NCI-H2107 treated with DMSO at 0.1 percent for 48 hours (cell line): ENCODE measurements at regions not wholly inside any gene's neighbourhood (a gene's known extent, or its start where the extent isn't known, plus 50 kb on each side); places are given as distances from the start of the nearest gene placed in this dataset.

Experiments
- DNase-seq: peaks from one replicate; lab custom pipeline; 2025; ENCODE audit not compliant: unreplicated experiment; lab: John Stamatoyannopoulos, UW

GRCh38 chr4:1543561-1543960 lies 137.3 kb upstream of the NKX1-1 start:
- no peak for DNase-seq

DNA sequence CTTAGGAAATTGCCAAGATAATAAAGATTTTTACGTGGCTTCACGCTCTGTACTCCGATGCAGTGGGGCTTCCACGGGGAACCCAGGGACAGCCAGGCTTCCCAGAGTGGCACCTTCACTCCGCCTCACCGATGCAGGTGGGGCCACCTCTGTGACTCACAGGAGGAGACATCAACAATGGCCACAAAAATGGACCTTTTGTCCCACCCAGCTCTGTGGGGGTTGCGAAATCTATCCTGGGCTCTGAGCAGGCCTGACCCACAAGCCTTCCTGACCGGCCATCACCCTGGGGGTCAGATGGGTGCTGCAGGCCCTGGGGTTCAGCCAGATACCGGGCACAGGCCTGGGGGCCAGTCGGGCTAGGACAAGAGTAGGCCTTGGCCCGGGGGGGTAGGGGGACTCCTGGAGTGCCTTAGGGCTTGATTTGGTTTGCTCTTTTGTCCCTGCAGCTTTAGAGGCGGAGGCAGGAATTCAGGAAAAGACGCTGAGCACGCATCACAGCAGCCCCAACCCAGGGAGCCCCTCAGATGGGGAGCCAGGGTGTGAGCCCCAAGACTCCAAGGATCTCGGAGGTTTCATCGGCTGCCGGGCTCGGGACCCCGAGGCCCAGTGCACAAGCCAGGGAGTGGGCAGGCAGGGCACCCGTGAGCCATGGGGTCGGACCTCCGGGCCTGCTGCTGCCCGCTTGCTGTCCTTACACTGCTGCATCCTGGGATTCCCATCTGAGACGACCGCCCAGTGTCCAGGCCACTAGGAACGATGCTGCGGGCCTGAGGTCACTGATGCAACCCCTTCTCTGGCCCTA lies 136.5 kb upstream of the NKX1-1 start:
- no peak for DNase-seq

- no peak for DNase-seq
These were observed 135.9 kb upstream of the NKX1-1 start for GRCh38 chr4:1542226-1542490.

DNA sequence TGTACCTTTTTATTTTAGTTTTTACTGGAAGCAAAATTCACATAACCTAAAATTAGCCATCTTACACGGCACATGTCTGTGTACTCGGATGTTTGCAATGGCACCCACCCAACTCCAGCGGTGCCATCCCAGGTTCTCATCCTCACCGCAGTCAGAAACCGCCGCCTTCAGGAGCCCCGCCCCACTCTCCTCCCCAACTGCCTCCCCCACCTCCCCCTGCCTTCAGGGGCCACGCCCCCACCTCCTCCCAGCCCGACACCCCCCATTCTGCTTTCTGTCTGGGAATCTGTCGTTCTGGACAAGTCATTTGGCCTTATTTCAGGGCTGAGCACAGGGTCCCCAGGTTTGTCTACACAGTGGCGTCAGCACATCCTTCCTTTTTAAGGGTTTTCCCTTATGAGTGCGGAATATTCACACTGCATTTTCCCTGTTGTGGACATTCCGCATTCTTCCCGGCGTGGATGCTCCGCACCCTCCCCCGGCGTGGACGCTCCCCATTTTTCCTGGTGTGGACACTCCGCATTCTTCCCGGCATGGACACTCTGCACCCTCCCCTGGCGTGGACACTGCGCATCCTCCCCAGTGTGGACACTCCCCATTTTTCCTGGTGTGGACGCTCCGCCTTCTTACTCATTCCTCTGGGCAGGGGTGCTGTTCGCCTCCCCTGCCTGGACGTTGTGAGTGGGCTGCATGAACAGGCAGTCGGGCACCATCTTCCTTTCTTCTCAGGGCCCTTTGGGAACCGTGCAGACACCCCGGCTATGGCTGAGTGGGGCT lies 135.4 kb upstream of the NKX1-1 start:
- no peak for DNase-seq

DNA sequence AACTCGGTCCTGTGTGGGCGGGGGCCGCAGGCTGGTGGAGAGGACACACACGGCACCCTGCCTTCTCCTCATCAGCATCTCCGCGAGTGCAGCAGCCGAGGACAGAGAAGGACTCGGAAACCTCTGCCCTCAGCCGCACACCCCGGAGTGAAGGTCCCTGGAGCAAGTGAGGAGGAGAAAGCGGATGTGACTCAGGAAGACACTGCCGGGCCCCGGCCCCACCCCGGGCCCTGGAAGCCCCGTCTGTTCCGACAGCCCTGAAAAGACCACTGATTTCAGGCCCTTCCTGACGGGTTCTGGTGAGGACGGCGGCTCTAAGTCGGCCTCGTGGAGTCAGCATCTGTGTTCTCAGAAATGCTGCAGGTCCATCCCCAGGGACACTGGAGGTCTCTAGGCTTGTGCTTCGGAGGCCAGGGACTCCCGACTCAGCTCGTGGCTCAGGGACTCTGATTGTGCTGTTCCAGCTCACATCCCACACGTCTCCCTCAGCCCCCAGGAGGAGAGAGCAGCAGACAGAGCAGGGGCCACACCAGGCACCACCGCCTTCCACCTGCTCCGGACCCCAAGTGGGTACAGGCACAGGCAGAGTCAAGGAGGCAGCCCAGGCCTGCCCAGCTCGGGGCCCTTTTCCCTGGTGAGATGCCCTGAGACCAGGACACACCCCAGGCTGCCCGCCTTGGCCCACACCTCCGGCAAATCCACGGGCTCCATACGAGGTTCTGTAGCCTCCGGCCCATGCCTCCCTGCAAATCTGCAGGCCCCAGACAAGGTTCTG lies 134.5 kb upstream of the NKX1-1 start:
- DNase-seq: no peak

DNA sequence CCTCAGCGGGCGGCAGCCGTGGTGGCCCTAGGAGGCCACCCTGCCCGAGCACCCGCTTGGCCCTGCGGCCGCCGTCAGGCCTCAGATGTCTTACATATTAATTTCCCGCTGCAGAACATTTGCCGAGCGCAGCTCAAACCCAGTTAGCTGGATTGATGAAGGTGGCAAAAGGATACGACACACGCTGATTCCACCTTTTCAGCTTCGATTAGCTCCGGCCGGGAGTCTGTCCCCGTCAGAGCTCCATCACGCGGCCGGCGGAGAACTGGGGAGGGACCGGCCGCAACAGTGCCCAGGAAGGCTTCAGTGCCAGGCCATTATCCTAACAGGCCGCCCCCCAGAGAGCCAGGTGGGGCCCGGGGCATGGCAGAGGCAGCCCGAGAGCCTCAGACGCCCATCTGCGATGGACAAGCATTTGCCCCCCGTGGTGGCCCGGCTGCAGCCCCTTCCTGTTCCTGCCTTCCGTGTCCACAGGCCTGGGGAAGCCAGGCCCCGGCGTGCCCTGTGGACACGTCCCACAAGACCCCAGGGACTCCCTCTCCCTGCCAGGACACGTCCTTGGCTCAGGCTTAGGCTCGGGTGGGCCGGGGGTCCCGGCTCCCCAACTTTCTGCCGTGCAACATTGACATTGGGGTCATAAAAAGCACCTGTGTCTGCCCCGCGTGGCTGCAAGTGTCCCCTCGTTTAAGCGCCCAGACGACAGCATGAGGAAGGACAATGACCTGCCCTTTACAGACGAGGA lies 133.8 kb upstream of the NKX1-1 start:
- no peak for DNase-seq

GRCh38 chr4:1538941-1539772 lies 132.9 kb upstream of the NKX1-1 start:
- no peak for DNase-seq

DNA sequence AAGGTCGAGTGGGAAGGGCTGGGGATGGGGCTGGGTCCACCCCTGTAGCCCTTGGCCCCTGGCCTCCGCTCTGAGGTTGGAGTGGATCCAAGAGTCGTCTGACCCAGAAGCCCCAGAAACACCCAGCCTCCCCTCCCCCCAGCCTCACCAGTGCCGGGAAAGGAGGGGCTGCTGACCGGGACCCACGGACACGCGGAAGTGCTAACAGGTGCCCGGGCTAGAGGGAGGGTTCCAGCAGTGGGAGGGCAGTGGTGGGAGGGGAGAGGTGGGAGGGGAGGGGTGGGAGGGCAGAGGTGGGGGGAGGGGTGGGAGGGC lies 131.8 kb upstream of the NKX1-1 start:
- DNase-seq: no peak

DNA sequence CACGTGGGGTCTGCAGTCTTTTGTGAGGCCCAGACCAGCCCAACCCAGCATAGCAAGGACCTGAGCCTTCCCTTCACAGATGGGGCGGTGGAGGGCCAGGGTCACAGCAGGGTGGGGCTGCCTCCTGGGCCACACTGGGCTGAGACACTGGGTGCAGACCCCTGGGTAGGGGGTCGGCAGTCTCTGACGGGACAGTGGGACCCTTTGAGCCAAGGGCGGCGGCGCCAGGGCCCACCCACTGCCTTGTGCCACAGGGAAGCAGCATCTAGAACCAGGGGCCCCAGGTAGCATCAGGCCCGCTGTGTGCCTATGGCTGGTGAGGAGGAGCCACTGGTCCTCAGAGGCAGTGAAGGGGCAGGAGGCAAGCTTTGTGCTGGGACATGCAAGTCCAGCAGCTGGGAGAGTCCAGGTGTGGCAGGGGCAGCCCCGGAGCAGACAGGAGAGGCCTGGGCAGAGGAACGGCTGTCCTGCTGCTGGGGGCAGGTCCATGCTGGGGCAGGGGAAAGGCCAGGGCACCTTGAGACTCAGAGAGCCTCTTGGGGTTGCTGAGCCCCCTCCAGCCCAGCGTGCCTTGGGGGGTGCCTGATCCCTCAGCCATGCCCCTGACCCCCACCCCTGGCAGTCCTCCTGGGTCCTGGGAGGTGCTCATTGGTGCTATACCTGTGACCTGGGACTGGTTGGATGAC lies 131.3 kb upstream of the NKX1-1 start:
- no peak for DNase-seq

DNA sequence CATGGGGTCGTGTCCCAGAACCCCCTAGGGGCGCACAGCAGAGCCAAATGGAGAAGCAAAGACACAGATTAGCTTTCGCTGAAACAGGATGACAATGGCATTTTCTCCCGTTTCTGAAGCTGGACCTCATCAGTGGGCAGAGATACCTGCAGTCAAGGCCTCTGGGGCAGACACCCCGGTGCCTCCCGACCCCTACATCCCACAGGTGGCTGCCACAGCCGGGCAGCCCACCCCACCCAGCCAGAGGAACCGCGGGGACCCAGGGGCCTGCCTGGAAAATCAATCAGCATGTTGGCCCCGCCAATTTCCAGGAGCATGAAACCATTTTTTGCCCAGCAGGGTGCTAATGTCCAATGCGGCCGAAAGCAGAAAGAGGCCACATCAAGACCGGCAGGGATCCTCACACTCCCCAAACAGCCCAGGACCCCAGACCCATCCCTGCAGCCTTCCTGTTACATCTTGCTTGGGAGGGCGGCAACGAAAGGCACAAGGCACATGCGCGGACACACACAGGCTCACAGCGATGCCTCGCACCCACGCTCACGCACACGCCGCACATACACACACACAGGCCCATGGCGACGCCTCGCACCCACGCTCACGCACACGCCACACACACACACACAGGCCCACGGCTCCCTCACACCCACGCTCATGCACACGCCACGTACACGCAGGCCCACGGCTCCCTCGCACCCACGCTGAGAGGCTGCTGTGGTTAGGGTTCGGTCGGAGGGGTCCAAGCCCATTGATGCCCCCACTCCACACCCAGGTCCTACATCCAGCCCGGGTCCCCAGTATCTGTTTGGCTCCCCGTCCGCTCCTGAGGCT lies 130.6 kb upstream of the NKX1-1 start:
- no peak for DNase-seq

GRCh38 chr4:1535926-1536578 lies 129.8 kb upstream of the NKX1-1 start:
- no peak for DNase-seq

- DNase-seq: no peak
These were observed 128.8 kb upstream of the NKX1-1 start for GRCh38 chr4:1534876-1535526.

DNA sequence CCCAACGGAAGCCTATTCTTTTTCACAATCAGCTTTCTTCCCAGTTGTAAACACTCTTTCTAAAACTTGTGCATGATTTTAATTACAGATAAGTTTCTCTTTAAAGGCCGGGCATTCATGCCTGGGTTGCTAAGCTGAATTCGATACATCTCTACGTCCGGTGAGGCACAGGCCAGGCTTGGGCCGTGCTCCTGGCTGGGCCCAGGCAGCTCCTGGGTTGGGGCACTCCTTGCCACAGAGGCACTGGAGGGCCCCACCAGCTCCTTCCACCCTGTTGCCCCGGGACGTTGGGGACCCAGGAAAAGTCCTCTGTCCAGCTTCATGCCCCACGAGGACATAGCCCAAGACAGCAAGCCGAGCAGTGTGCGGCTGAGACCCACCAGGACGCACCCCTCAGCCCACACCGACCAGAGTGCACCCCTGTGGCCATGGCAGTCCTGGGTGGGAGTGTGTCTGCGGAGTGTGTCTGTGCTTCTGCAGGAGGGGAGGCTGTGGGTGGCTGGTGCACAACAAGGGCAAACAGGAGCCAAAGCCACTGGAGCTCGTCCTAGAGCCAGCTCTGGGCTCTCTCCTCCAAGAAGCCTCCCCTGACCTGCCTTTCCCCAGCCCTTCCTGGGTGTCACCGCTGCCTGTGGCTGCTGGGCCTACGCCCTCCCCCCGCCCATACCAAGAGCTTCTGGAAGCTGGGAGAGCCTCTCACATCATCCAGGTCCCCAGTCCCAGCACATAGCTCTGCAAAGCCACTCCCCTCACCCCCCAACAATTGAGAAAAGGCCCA lies 128.0 kb upstream of the NKX1-1 start:
- DNase-seq: no peak

DNA sequence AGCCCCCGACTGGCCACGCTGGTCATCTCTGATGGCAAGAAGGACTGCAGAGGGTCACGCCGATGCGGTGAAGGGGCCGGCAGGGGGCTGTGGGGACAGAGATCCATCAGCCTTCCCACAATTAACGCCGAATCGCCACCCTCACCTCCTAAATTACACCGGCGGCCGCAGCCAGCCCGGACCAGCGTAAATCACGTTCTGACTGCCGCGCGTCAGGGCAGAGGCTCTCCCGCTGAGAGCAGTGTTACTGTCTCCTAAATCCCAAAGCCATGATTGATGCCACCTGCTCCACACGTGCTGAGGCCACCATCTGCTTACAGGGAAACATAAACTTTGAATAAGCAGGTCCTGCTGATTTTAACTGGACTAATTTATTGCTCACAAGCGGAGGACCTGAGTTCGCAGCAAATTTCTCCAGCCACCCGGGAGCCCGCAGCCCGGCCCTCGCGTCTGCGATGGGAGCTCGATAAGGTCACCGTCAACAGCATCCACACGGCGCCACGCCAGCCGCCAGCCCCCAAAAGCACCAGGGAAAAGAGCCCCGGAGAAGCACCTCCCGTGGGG lies 127.3 kb upstream of the NKX1-1 start:
- no peak for DNase-seq

- DNase-seq: no peak
These were observed 126.5 kb upstream of the NKX1-1 start for GRCh38 chr4:1532549-1533395.
